Karpas-422 (cell line): ENCODE measurements at regions not wholly inside any gene's neighbourhood (a gene's known extent, or its start where the extent isn't known, plus 50 kb on each side); places are given as distances from the start of the nearest gene placed in this dataset.

ENCODE experiments used
- DNase-seq: peaks from one replicate; pipeline ENCODE4 v3.0.0-alpha.2; 2015
- H2AFZ ChIP-seq: fragments of 200-600 bp; sonication (generic); 2 replicates; pipeline ENCODE4 v1.6.1; 2014; ENCODE audit warnings: antibody characterized with exemption, low read length, mixed read lengths
- H3K27ac ChIP-seq: fragments of 200-600 bp; sonication (generic); 2 replicates; pipeline ENCODE4 v1.5.1; 2014; ENCODE audit warnings: mild to moderate bottlenecking, low read length, moderate library complexity
- H3K27me3 ChIP-seq: fragments of 200-600 bp; sonication (generic); 2 replicates; pipeline ENCODE4 v1.6.1; 2014; ENCODE audit warnings: low read length, mixed read lengths
- H3K36me3 ChIP-seq: fragments of 200-600 bp; sonication (generic); 2 replicates; pipeline ENCODE4 v1.6.1; 2014; ENCODE audit warnings: low read length, mixed read lengths; ENCODE audit not compliant: insufficient read depth
- H3K4me1 ChIP-seq: fragments of 200-600 bp; sonication (generic); 2 replicates; pipeline ENCODE4 v1.6.1; 2014; ENCODE audit warnings: mild to moderate bottlenecking, low read length, mixed read lengths
- H3K4me2 ChIP-seq: fragments of 200-600 bp; sonication (generic); 2 replicates; pipeline ENCODE4 v1.6.1; 2014; ENCODE audit warnings: low read length, low read depth, mild to moderate bottlenecking; ENCODE audit not compliant: poor library complexity, severe bottlenecking
- H3K4me3 ChIP-seq: fragments of 200-600 bp; sonication (generic); 2 replicates; pipeline ENCODE4 v1.5.1; 2014; ENCODE audit warnings: mild to moderate bottlenecking, antibody characterized with exemption, low read length, mixed read lengths
- H3K79me2 ChIP-seq: fragments of 200-600 bp; sonication (generic); 2 replicates; pipeline ENCODE4 v1.6.1; 2014; ENCODE audit warnings: mild to moderate bottlenecking, low read length, mixed read lengths
- H3K9ac ChIP-seq: fragments of 200-600 bp; sonication (generic); 2 replicates; pipeline ENCODE4 v1.6.0; 2014; ENCODE audit warnings: low read length
- H3K9me2 ChIP-seq: fragments of 200-600 bp; sonication (generic), shearing (Covaris generic); replicated peaks from 2 replicates; pipeline ENCODE4 v1.6.0; 2014; ENCODE audit warnings: mild to moderate bottlenecking, low read length, moderate library complexity; ENCODE audit not compliant: insufficient read depth
- H3K9me3 ChIP-seq: fragments of 300-700, 200-600 bp; sonication (generic); 2 replicates; pipeline ENCODE4 v1.6.1; 2014; ENCODE audit warnings: low read length, mixed read lengths
- H4K20me1 ChIP-seq: fragments of 200-600 bp; sonication (generic); 2 replicates; pipeline ENCODE4 v1.6.1; 2014; ENCODE audit warnings: mild to moderate bottlenecking, antibody characterized with exemption, low read length, low read depth; ENCODE audit not compliant: insufficient read depth

GRCh38 chr1:38430949-38431348 is 384.4 kb upstream of the POU3F1 start:
- H3K27me3 ChIP-seq: no peaks in the 10 kb centered on the region
- H3K9me2 ChIP-seq: no peaks in the 10 kb centered on the region
- no peak overlapping the region for H3K4me2 ChIP-seq
- no peaks in the 10 kb centered on the region for H4K20me1 ChIP-seq
- H3K9me3 ChIP-seq: no peaks in the 10 kb centered on the region
- no peak for DNase-seq
- no peaks in the 10 kb centered on the region for H3K79me2 ChIP-seq
- H3K4me3 ChIP-seq: no peak overlapping the region
- no peaks in the 10 kb centered on the region for H3K36me3 ChIP-seq
- no peak overlapping the region for H3K9ac ChIP-seq
- H2AFZ ChIP-seq: no peak overlapping the region
- no peaks in the 10 kb centered on the region for H3K4me1 ChIP-seq
- no peak overlapping the region for H3K27ac ChIP-seq

GRCh38 chr1:38424677-38425076 is 378.1 kb upstream of the POU3F1 start:
- no peaks in the 10 kb centered on the region for H3K79me2 ChIP-seq
- H2AFZ ChIP-seq: no peak overlapping the region
- H3K4me3 ChIP-seq: no peak overlapping the region
- no peak for DNase-seq
- no peaks in the 10 kb centered on the region for H3K9me2 ChIP-seq
- no peaks in the 10 kb centered on the region for H4K20me1 ChIP-seq
- no peaks in the 10 kb centered on the region for H3K36me3 ChIP-seq
- no peaks in the 10 kb centered on the region for H3K27me3 ChIP-seq
- H3K4me1 ChIP-seq: no peaks in the 10 kb centered on the region
- H3K4me2 ChIP-seq: no peak overlapping the region
- H3K9ac ChIP-seq: no peak overlapping the region
- H3K9me3 ChIP-seq: no peaks in the 10 kb centered on the region
- no peak overlapping the region for H3K27ac ChIP-seq

DNA sequence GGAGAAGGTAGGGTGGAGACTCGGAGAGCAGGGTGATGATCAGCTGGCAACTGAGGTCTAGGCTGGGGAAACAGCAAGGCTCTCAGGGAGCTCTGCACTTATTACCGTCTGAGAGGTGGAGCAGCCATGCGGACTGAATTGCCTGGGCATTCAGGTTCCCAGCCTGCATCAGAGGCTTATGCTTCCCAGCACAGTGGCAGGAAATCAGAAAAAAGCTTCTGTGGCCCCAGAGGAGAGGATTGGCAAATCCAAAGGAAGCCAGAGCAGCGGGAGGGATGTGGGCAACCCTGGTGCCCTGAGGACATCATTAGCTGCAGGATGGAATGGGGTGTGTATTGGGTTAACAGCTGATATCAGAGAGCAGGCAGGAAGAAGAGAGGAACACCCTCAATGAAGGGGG is 374.1 kb upstream of the POU3F1 start:
- Histone ChIP-seq H3K4me1 (no peaks in the 10 kb centered on the region), H3K27me3 (no peaks in the 10 kb centered on the region), H3K9me3 (no peaks in the 10 kb centered on the region), H3K4me2 (no peak overlapping the region), H3K36me3 (no peaks in the 10 kb centered on the region), H4K20me1 (no peaks in the 10 kb centered on the region), H3K4me3 (no peak overlapping the region), H3K9ac (no peak overlapping the region), H3K27ac (no peak overlapping the region), H3K9me2 (no peaks in the 10 kb centered on the region), H2AFZ (no peak overlapping the region), H3K79me2 (no peaks in the 10 kb centered on the region)
- DNase-seq: no peak

DNA sequence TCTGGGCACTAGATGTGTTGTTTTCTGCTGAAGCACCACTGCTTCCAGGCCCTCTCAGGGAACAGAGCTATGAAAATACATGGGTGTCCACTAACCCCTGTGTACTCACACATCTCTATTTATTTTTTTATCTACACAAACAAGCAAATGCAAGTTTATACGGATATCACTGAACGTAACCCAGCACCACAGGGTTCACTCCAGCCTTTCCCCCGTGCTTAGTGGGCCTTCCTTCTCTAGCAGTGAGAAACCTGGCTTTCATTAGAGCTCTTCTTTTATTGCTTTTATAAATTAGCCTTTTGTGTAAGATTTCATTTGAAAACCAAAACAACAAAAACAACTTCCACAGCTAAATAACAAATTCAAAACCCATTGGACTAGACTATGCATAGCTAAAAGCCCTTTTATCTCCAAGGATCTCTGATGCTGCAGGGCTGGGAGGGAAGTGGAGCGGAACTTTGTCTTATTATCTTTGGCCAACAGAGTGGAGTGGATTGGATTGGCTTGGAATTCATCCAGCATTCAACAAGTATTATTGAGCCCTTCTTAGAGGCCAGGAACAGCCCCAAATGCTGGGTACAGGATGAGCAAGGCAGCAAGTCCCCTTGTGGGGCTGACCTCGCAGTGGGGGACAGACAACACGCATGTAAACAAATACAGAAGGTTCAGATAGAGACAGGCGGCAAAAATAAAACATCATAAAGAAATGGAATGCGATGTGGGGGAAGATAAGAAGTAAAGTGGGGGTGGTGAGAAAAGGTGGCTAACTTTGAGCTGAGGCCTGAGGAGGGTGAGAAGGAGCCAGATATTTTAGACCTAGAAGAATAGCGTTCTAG is 371.8 kb upstream of the POU3F1 start:
- Histone ChIP-seq H4K20me1 (no peaks in the 10 kb centered on the region), H2AFZ (no peak overlapping the region), H3K4me1 (no peaks in the 10 kb centered on the region), H3K27me3 (no peaks in the 10 kb centered on the region), H3K27ac (no peak overlapping the region), H3K36me3 (no peaks in the 10 kb centered on the region), H3K9me2 (no peaks in the 10 kb centered on the region), H3K9ac (no peak overlapping the region), H3K79me2 (no peaks in the 10 kb centered on the region), H3K4me3 (no peak overlapping the region), H3K4me2 (no peak overlapping the region), H3K9me3 (no peaks in the 10 kb centered on the region)
- DNase-seq: no peak

DNA sequence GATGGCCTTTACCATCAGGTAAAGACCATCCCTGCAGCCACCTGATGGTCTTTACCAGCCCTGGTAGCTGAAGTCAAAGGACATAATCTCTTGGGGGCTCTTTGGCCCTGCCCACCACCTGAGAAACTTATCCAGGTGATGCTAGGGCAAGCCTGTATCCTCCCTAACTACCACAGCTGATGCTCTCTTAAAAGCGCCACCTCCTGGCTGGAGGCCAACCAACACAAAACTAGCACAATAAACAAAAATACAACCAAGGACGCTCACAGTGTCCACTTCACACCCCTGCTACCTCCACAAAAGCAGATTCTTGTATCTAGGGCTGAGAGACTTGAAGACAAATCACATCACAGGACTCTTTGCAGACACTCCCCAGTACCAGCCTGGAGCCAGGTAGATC is 357.1 kb upstream of the POU3F1 start:
- H2AFZ ChIP-seq: no peak overlapping the region
- H3K4me2 ChIP-seq: no peak overlapping the region
- H3K27ac ChIP-seq: no peak overlapping the region
- no peaks in the 10 kb centered on the region for H3K9me2 ChIP-seq
- H4K20me1 ChIP-seq: no peaks in the 10 kb centered on the region
- H3K4me3 ChIP-seq: no peak overlapping the region
- H3K27me3 ChIP-seq: no peaks in the 10 kb centered on the region
- DNase-seq: peak; percentile 67
- H3K4me1 ChIP-seq: no peaks in the 10 kb centered on the region
- no peaks in the 10 kb centered on the region for H3K36me3 ChIP-seq
- no peaks in the 10 kb centered on the region for H3K79me2 ChIP-seq
- no peak overlapping the region for H3K9ac ChIP-seq
- H3K9me3 ChIP-seq: peaks cover 3% of the 10 kb centered on the region; the same call in 1 of the 2 replicates

- Histone ChIP-seq H3K4me3 (no peak overlapping the region), H3K4me1 (no peaks in the 10 kb centered on the region), H3K4me2 (no peak overlapping the region), H3K9ac (no peak overlapping the region), H4K20me1 (no peaks in the 10 kb centered on the region), H3K27ac (no peak overlapping the region), H3K9me2 (no peaks in the 10 kb centered on the region), H2AFZ (no peak overlapping the region), H3K79me2 (no peaks in the 10 kb centered on the region), H3K36me3 (no peaks in the 10 kb centered on the region), H3K27me3 (no peaks in the 10 kb centered on the region), H3K9me3 (peaks cover 3% of the 10 kb centered on the region; the same call in 1 of the 2 replicates)
- no peak for DNase-seq
Observed at GRCh38 chr1:38402230-38402815, 355.7 kb upstream of the POU3F1 start.

- Histone ChIP-seq H3K79me2 (no peaks in the 10 kb centered on the region), H3K4me3 (no peak overlapping the region), H2AFZ (no peak overlapping the region), H4K20me1 (no peaks in the 10 kb centered on the region), H3K9me3 (peaks cover 4% of the 10 kb centered on the region; the same call in 1 of the 2 replicates), H3K4me2 (no peak overlapping the region), H3K4me1 (peaks cover 8% of the 10 kb centered on the region), H3K27ac (no peak overlapping the region), H3K9me2 (no peaks in the 10 kb centered on the region), H3K27me3 (no peaks in the 10 kb centered on the region), H3K9ac (no peak overlapping the region), H3K36me3 (no peaks in the 10 kb centered on the region)
- no peak for DNase-seq
Observed at GRCh38 chr1:38396606-38397005, 350.0 kb upstream of the POU3F1 start.

DNA sequence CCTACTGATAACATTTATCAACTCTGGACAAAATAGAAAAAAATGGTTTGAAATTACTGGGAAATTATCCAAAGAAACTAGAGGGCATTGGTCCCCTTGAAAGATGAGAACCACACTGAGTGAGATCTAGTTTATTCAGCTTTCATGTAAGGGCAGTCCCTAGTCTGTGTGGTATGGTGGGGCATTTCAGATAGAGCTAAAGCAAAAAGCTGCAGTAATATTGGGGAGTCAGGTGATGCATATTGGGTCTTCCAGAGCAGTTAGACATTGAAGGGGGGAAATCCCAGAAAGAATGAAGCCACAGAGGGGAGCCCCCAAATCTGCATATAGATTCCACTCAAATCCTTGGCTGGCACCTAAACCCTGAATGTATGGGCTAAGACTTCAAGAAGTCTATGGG is 347.7 kb upstream of the POU3F1 start:
- Histone ChIP-seq H3K4me3 (no peak overlapping the region), H3K4me2 (no peak overlapping the region), H4K20me1 (no peaks in the 10 kb centered on the region), H3K4me1 (peaks cover 8% of the 10 kb centered on the region), H2AFZ (no peak overlapping the region), H3K9me3 (peaks cover 4% of the 10 kb centered on the region; the same call in 1 of the 2 replicates), H3K36me3 (no peaks in the 10 kb centered on the region), H3K9ac (no peak overlapping the region), H3K27ac (no peak overlapping the region), H3K79me2 (no peaks in the 10 kb centered on the region), H3K9me2 (no peaks in the 10 kb centered on the region), H3K27me3 (no peaks in the 10 kb centered on the region)
- no peak for DNase-seq
